Lower leg skin (tissue), 4 donors: ENCODE measurements at regions not wholly inside any gene's neighbourhood (a gene's known extent, or its start where the extent isn't known, plus 50 kb on each side); places are given as distances from the start of the nearest gene placed in this dataset.

ENCODE experiments used
- DNase-seq, 2 donors: peaks; one replicate each; pipeline ENCODE4 v3.0.0-alpha.2; 2019; ENCODE audit warnings: low spot score in 2 of 2
- H3K4me3 ChIP-seq: fragments of 200-600 bp; sonication (generic); 2 replicates; pipeline ENCODE4 v1.5.1; 2017; ENCODE audit warnings: mild to moderate bottlenecking, low read depth; ENCODE audit not compliant: poor library complexity, severe bottlenecking
- POLR2A ChIP-seq, 2 donors: fragments of 450-650 bp; IDR thresholded peaks; one replicate each; pipeline ENCODE4 v1.6.1; 2016 to 2017; ENCODE audit warnings: antibody characterized with exemption in 2 of 2, mild to moderate bottlenecking in 1 of 2, moderate library complexity in 1 of 2
- WGBS, 2 donors: methylation state at CpG; one replicate each; pipeline ENCODE4 v1.1.5; 2018; 5-methylcytosine and 5-hydroxymethylcytosine counted together
- intact Hi-C: fragments of 100-400 bp; cut with DNase I; formaldehyde crosslinking; loops from one replicate; pipeline ENCODE4 v1.15.0; 2023; ENCODE audit warnings: low total_unique reads
- TF ChIP-seq, protein P1 (sequence below), 3 donors: fragments of 450-650 bp; IDR thresholded peaks; one replicate each; pipeline ENCODE4 v1.5.1; 2016; ENCODE audit warnings: antibody characterized with exemption in 3 of 3, mild to moderate bottlenecking in 3 of 3, moderate library complexity in 2 of 3

DNA sequence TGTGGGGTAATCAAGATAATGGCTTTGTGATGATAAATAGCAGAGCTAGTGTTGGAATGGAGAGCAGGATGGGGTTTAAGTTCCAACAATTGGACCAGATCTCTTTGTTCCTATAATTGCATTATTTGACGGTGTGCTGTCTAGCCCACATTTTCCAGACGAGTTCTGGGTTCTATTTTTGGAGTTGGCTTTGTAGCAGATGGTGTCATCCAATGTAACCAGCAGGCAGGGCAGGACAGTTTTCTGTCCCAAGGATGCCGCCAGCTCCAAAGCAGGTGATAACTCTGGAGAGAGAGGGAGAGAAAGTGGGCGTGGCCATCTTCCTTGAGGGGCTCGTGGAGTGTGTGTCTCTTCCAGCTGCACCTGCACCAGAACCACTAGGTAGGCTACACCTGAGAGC, 251.3 kb downstream of the KIF4B start:
- intact Hi-C loops = no loop called here
- WGBS, 2 donors = 47 to 59% methylated on average over 5 of the region's 5 CpGs
- TF ChIP-seq, protein P1, sequence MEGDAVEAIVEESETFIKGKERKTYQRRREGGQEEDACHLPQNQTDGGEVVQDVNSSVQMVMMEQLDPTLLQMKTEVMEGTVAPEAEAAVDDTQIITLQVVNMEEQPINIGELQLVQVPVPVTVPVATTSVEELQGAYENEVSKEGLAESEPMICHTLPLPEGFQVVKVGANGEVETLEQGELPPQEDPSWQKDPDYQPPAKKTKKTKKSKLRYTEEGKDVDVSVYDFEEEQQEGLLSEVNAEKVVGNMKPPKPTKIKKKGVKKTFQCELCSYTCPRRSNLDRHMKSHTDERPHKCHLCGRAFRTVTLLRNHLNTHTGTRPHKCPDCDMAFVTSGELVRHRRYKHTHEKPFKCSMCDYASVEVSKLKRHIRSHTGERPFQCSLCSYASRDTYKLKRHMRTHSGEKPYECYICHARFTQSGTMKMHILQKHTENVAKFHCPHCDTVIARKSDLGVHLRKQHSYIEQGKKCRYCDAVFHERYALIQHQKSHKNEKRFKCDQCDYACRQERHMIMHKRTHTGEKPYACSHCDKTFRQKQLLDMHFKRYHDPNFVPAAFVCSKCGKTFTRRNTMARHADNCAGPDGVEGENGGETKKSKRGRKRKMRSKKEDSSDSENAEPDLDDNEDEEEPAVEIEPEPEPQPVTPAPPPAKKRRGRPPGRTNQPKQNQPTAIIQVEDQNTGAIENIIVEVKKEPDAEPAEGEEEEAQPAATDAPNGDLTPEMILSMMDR (IDR thresholded peaks at IDR 0.05) = no peak
- no peak for TF ChIP-seq POLR2A (IDR thresholded peaks at IDR 0.05)
- DNase-seq = no peak
- H3K4me3 ChIP-seq = no peak overlapping the region

DNA sequence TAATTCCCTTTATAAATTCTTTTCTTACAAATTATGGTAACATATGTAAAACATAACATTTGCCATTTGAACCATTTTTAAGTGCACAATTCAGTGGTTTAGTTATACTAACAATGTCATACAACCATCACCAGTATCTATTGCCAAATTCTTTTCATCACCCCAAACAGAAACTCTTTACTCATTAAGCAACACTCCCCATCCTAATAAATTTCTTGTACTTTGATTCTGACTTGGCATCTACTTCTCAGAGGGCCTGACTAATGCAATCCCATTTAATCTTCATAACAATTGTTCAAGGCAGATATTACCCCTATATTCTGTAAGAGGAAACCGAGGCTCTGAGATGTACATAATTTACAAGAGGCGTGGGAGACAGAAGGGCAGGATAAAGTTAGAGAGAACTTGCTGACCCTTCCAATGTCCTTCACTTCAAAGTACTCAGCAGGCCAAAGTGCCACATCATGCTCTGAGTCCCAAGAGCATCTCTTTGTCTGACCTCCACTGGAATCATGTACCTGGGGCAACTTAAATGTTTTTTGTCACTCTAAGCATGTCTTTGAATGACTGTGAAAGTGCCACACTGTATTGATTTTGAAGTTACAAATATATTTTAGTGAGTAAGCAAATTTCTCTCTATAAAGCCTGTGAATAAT, 255.3 kb downstream of the KIF4B start:
- DNase-seq = no peak
- no peak overlapping the region for H3K4me3 ChIP-seq
- intact Hi-C loops = no loop called here
- TF ChIP-seq POLR2A (IDR thresholded peaks at IDR 0.05) = no peak
- TF ChIP-seq, protein P1 (IDR thresholded peaks at IDR 0.05) = no peak
- 82 to 88% methylated on average over 2 of the region's 2 CpGs for WGBS, 2 donors

DNA sequence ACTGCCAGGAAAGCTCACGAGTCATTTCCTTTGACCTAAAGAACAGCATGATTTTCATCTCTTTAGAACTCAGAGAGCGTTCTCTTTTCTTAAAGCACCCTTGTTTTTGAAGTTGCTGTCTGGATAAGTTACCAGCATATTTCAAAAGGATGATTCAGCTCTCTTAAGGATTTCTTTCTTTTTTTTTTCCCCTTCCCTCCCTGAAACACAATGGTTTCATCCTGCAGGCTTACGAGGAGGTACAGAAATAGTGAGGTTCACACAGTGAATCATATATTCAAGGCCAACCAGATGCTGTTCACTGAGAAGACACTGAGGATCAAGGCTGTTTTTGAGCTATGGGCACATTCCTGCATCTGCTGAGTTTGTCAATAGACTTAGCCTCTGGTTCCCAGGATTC, 257.2 kb downstream of the KIF4B start:
- no peak overlapping the region for H3K4me3 ChIP-seq
- no peak for DNase-seq
- intact Hi-C loops = no loop called here
- TF ChIP-seq POLR2A (IDR thresholded peaks at IDR 0.05) = no peak
- TF ChIP-seq, protein P1 (IDR thresholded peaks at IDR 0.05) = no peak
- 46 to 47% methylated on average over 3 of the region's 3 CpGs for WGBS, 2 donors

DNA sequence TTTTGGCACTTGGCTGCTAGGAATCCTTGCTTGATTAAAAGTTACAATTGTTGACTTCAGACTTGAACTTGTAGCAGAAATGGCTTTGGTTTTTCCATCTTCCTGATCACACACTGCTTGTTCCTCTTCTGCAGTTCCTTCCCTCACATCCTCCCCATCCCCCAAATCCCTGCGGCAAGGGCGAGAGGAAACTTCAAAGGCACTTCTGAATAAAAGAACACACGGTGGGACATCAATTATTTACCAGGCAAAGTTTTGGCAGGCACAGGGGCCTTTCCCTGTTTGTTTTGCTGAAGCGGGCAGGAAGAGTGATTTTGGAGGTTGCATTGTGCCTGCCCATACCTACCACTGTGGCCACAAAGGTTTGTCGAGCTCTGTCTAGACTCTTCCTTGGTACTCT, 260.9 kb downstream of the KIF4B start:
- H3K4me3 ChIP-seq = no peak overlapping the region
- TF ChIP-seq, protein P1 (IDR thresholded peaks at IDR 0.05) = no peak
- no peak for TF ChIP-seq POLR2A (IDR thresholded peaks at IDR 0.05)
- intact Hi-C loops = no loop called here
- 39 to 44% methylated on average over 5 of the region's 5 CpGs for WGBS, 2 donors
- DNase-seq = no peak

DNA sequence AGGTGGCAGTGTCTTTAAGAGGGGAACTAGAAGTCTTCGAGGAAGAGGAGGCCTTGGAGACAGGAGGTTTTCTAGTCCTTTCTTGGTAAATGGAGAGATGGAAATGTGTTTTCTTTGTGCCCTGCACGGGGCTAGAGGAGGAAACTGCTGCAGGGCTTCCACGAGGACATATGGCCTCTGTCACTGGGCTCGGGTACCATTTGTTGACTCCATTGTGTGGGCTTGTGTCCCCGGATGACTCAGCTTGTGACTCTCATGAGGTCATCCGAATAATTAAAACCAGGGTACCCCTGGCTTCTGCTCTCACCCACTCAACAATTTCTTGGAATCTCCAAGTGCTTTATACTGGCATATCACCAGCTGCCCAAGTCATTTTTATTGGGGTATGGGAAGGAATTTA, 261.7 kb downstream of the KIF4B start:
- no peak for TF ChIP-seq POLR2A (IDR thresholded peaks at IDR 0.05)
- TF ChIP-seq, protein P1 (IDR thresholded peaks at IDR 0.05) = no peak
- WGBS, 2 donors = 69 to 72% methylated on average over 6 of the region's 6 CpGs
- H3K4me3 ChIP-seq = no peak overlapping the region
- intact Hi-C loops = no loop called here
- DNase-seq = no peak

DNA sequence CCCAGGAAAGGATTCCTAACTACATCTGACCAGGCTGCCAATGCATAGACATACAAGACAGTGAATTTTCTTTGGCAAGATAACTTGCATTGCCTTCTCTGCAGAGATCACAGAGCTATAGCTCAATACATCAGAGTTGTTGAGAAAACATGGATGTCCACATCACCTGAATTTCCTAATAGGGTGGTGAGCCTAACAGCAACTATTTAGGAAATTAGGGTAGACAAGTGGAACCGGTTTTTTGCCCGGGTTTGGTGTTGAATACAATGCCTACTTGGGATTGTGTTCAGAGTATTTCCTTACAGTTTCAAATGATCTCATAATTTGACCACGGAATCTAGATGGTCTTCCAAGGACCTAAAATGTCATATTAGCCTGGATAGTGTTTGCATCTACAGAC, 262.7 kb downstream of the KIF4B start:
- no peak for TF ChIP-seq POLR2A (IDR thresholded peaks at IDR 0.05)
- TF ChIP-seq, protein P1 (IDR thresholded peaks at IDR 0.05) = no peak
- DNase-seq = no peak
- WGBS, 2 donors = 59 to 73% methylated on average over 3 of the region's 3 CpGs
- no peak overlapping the region for H3K4me3 ChIP-seq
- intact Hi-C loops = no loop called here
